Stromal cell of bone marrow (primary cell): ENCODE measurements at regions not wholly inside any gene's neighbourhood (a gene's known extent, or its start where the extent isn't known, plus 50 kb on each side); places are given as distances from the start of the nearest gene placed in this dataset.

Experiments
- DNase-seq: peaks from one replicate; pipeline ENCODE4 v3.0.0-alpha.2; 2012; ENCODE audit warnings: low read depth

DNA sequence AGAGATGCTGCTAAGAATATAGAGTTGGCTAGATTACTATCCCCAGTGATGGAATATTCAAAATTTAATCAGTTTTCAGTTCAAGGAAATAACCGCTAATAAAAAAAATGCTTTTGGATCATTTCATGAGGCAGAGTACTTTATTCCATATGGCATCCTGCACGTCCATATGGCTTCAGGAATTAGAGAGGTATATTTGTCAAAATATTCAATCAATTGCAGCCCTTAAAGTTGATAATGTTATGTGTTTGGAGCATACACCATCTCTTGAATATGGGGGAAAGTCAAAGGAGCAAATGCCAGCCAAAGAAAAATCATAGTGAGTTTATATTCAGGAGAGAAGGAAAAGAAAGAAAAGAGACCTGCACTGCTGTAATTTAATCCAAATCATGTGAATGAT is 266.4 kb downstream of the TMEM182 start:
- DNase-seq = no peak
